B cell (primary cell): ENCODE measurements at regions not wholly inside any gene's neighbourhood (a gene's known extent, or its start where the extent isn't known, plus 50 kb on each side); places are given as distances from the start of the nearest gene placed in this dataset.

Experiments used
- ATAC-seq: fragments of 200-7000 bp; cut with Tn5 transposase; one replicate; pipeline ENCODE4 v1.10.0; 2021; ENCODE audit warnings: low read depth, mild to moderate bottlenecking, moderate number of reproducible peaks, moderate library complexity
- CTCF ChIA-PET: fragments of 350-600 bp; sonication (Branson Sonifier 250); formaldehyde crosslinking; loops from one replicate; lab custom pipeline; 2021; ENCODE audit warnings: antibody characterized with exemption, inconsistent platforms; lab: Charles Lee
- POLR2A ChIA-PET: fragments of 350-600 bp; sonication (Branson Sonifier 250); formaldehyde crosslinking; loops from one replicate; lab custom pipeline; 2021; ENCODE audit warnings: antibody characterized with exemption; lab: Charles Lee
- DNase-seq: peaks from one replicate; pipeline ENCODE4 v3.0.0; 2013
- H2AFZ ChIP-seq: 2 replicates; pipeline ENCODE4 v1.6.1; 2012; ENCODE audit warnings: mild to moderate bottlenecking, low read depth, low read length; ENCODE audit not compliant: insufficient read depth, poor library complexity, severe bottlenecking
- H3K27ac ChIP-seq, 2 donors: 1 replicate in 1 of 2; 2 replicates in 1 of 2; pipeline ENCODE4 v1.5.1; 2012 to 2013; ENCODE audit warnings: low read length in 2 of 2, mild to moderate bottlenecking in 2 of 2, moderate library complexity in 1 of 2
- H3K27me3 ChIP-seq, 4 experiments: fragments of 200-600 bp in 1 of 4; sonication (generic) in 1 of 4; replicated peaks in 1 of 4; 1 replicate in 2 of 4; 2 replicates in 2 of 4; pipeline versions ENCODE4 v1.6.1 to v1.7.0; 2013 to 2016; ENCODE audit warnings: low read length in 3 of 4, mild to moderate bottlenecking in 2 of 4, mixed read lengths in 1 of 4, moderate library complexity in 1 of 4; ENCODE audit not compliant: insufficient read depth in 4 of 4, control insufficient read depth in 3 of 4; ENCODE audit errors: control extremely low read depth in 1 of 4
- H3K36me3 ChIP-seq, 2 experiments: replicated peaks in 1 of 2; 1 replicate in 1 of 2; 2 replicates in 1 of 2; pipeline versions ENCODE4 v1.6.1 to v1.7.1; 2013; ENCODE audit warnings: low read length in 1 of 2; ENCODE audit not compliant: insufficient read depth in 2 of 2, control insufficient read depth in 1 of 2; ENCODE audit errors: control extremely low read depth in 1 of 2, extremely low read depth in 1 of 2
- H3K4me1 ChIP-seq, 2 donors: fragments of 200-600 bp in 1 of 2; sonication (generic) in 1 of 2; 1 replicate in 1 of 2; 2 replicates in 1 of 2; pipeline versions ENCODE4 v1.5.1 to v1.6.1; 2013 to 2017; ENCODE audit warnings: low read length in 2 of 2; ENCODE audit not compliant: control insufficient read depth in 2 of 2, insufficient read depth in 2 of 2
- H3K4me2 ChIP-seq: replicated peaks from 2 replicates; pipeline ENCODE3; 2012; ENCODE audit warnings: mild to moderate bottlenecking, low read depth, low read length; ENCODE audit not compliant: poor library complexity, severe bottlenecking
- H3K4me3 ChIP-seq, 5 experiments: fragments of 200-600 bp in 1 of 5; sonication (generic) in 1 of 5; 1 replicate in 3 of 5; 2 replicates in 2 of 5; pipeline versions ENCODE4 v1.5.1 to v1.7.0; 2011 to 2016; ENCODE audit warnings: low read length in 4 of 5, mild to moderate bottlenecking in 4 of 5, low read depth in 2 of 5, control low read depth in 1 of 5, moderate library complexity in 1 of 5; ENCODE audit not compliant: insufficient read depth in 1 of 5; ENCODE audit errors: control extremely low read depth in 1 of 5, extremely low read depth in 1 of 5
- H3K79me2 ChIP-seq: fragments of 200-600 bp; sonication (generic); one replicate; pipeline ENCODE4 v1.6.0; 2016; ENCODE audit warnings: low read length; ENCODE audit not compliant: control insufficient read depth, insufficient read depth
- H3K9ac ChIP-seq: fragments of 200-600 bp; sonication (generic); 2 replicates; pipeline ENCODE4 v1.6.1; 2017; ENCODE audit warnings: mild to moderate bottlenecking, low read length, moderate library complexity
- H3K9me3 ChIP-seq, 3 donors: one replicate each; pipeline versions ENCODE4 v1.6.1 to v1.7.1; 2013; ENCODE audit warnings: low read length in 2 of 3; ENCODE audit not compliant: control insufficient read depth in 2 of 3, insufficient read depth in 1 of 3; ENCODE audit errors: control extremely low read depth in 1 of 3
- H4K20me1 ChIP-seq: 2 replicates; pipeline ENCODE4 v1.6.0; 2012; ENCODE audit warnings: mild to moderate bottlenecking, low read length; ENCODE audit not compliant: insufficient read depth, control insufficient read depth, poor library complexity, severe bottlenecking
- H3K27ac Mint-ChIP-seq: one replicate; pipeline ENCODE4 v1.8.0; 2021; ENCODE audit warnings: mixed read lengths
- H3K27me3 Mint-ChIP-seq: one replicate; pipeline ENCODE4 v1.8.0; 2021; ENCODE audit warnings: mixed read lengths
- H3K4me1 Mint-ChIP-seq: one replicate; pipeline ENCODE4 v1.8.0; 2021; ENCODE audit warnings: mixed read lengths
- H3K4me3 Mint-ChIP-seq: one replicate; pipeline ENCODE4 v1.8.0; 2021; ENCODE audit warnings: mixed read lengths
- H3K9me3 Mint-ChIP-seq: one replicate; pipeline ENCODE4 v1.8.0; 2022; ENCODE audit warnings: mixed read lengths; ENCODE audit not compliant: insufficient read depth
- CTCF ChIP-seq: fragments of 200-600 bp; IDR thresholded peaks from one replicate; pipeline ENCODE4 v1.8.0; 2022; ENCODE audit warnings: antibody characterized with exemption, mild to moderate bottlenecking
- EZH2 ChIP-seq: IDR thresholded peaks from 2 replicates; pipeline ENCODE4 v1.6.1; 2012; ENCODE audit warnings: borderline replicate concordance, low read depth, mild to moderate bottlenecking, moderate library complexity, low read length; ENCODE audit not compliant: insufficient read depth, poor library complexity, severe bottlenecking
- WGBS: methylation state at CpG from one replicate; pipeline ENCODE4 v1.1.5; 2013; ENCODE audit warnings: missing lambda C conversion rate; ENCODE audit not compliant: insufficient coverage; 5-methylcytosine and 5-hydroxymethylcytosine counted together
- intact Hi-C: fragments of 100-400 bp; cut with micrococcal nuclease; formaldehyde crosslinking; loops from one replicate; pipeline ENCODE4 v1.10.0; 2022

- Histone ChIP-seq H3K79me2 (no peaks in the 10 kb centered on the region), H3K27me3 (no peaks in the 10 kb centered on the region), H3K36me3 (no peaks in the 10 kb centered on the region), H4K20me1 (no peaks in the 10 kb centered on the region), H3K4me1 (no peaks in the 10 kb centered on the region), H3K9me3 (no peaks in the 10 kb centered on the region), H3K4me2 (no peak overlapping the region), H3K9ac (no peak overlapping the region), H2AFZ (no peak overlapping the region), H3K27ac (no peak overlapping the region), H3K4me3 (no peak overlapping the region)
- H3K27ac Mint-ChIP-seq, result no peak overlapping the region
- peaks cover 15% of the 10 kb centered on the region for H3K27me3 Mint-ChIP-seq
- H3K9me3 Mint-ChIP-seq, result no peaks in the 10 kb centered on the region
- no peak overlapping the region for H3K4me3 Mint-ChIP-seq
- DNase-seq, result no peak
- no peak for ATAC-seq
- WGBS, result 75% methylated on average over 8 of the region's 8 CpGs
- no peak for TF ChIP-seq CTCF
- no peaks in the 10 kb centered on the region for H3K4me1 Mint-ChIP-seq
- intact Hi-C loops, result loop anchor here (5.0 kb wide), 1 partner anchor 542 kb away; no protein-coding TSS in a partner anchor
- ChIA-PET CTCF (no interaction called here), POLR2A (no interaction called here)
Observed at GRCh38 chr20:20888936-20889335, 176.5 kb upstream of the RALGAPA2 start.

- ChIA-PET POLR2A (no interaction called here), CTCF (no interaction called here)
- Histone ChIP-seq H3K27ac (no peak overlapping the region), H3K4me1 (no peaks in the 10 kb centered on the region), H3K27me3 (no peaks in the 10 kb centered on the region), H3K36me3 (no peaks in the 10 kb centered on the region), H4K20me1 (no peaks in the 10 kb centered on the region), H2AFZ (no peak overlapping the region), H3K9ac (no peak overlapping the region), H3K4me3 (no peak overlapping the region), H3K9me3 (no peaks in the 10 kb centered on the region), H3K79me2 (no peaks in the 10 kb centered on the region), H3K4me2 (no peak overlapping the region)
- 96% methylated on average over 9 of the region's 14 CpGs for WGBS
- intact Hi-C loops, result loop anchor here (5.0 kb wide), 1 partner anchor 541 kb away; no protein-coding TSS in a partner anchor
- no peak overlapping the region for H3K4me3 Mint-ChIP-seq
- TF ChIP-seq EZH2, result no peak
- no peak for TF ChIP-seq CTCF
- H3K9me3 Mint-ChIP-seq, result no peaks in the 10 kb centered on the region
- peaks cover 15% of the 10 kb centered on the region for H3K27me3 Mint-ChIP-seq
- H3K4me1 Mint-ChIP-seq, result no peaks in the 10 kb centered on the region
- H3K27ac Mint-ChIP-seq, result no peak overlapping the region
- DNase-seq (no peak), ATAC-seq (no peak)
Observed at GRCh38 chr20:20888266-20888656, 175.8 kb upstream of the RALGAPA2 start.
